Superior temporal gyrus (tissue), 1 donor: ENCODE measurements at regions not wholly inside any gene's neighbourhood (a gene's known extent, or its start where the extent isn't known, plus 50 kb on each side); places are given as distances from the start of the nearest gene placed in this dataset.

Experiments
- DNase-seq: peaks from one replicate; pipeline ENCODE4 v3.0.0-alpha.2; 2016; ENCODE audit errors: extremely low spot score

DNA sequence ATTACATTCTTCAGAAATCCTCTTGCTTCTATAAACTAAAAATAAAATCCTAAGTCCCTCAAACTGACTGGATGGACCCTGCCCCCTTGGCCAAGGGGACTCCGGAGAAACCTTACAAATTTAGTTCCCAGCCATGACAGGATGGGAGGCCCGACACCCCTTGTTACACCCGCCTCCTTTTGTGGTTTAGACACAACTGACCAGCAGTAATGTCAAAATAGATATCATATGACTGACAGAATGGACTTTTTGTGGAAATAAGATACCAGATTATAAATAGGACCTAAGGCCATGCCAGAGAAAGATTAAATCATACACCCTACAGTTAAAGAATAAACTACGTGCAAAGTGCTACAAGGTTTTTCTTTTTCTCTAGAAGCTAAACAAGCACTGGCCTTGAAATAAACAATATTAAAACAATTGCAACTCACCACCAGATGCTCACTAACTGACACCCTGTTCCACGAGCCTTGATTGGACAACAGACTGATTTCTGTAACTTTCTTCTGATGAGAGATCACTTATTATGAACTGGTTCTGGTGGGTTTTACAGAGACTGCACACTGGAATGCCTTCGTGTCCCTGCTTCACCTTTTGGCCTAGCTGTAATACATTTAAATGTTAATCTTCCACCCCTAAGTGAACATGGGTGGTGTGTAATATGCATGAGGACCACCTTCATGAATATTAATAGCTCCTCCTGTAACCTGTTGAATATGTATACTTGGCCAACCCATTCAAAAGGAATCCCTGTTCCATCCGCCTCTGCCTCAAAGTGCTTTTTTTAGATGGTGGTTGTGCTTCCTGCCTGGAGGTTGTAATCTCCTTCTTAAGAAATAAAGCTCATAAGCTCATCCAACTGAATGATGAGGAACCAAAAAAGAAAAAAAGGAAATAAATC lies 99.6 kb downstream of the ODF2L start:
- DNase-seq = no peak

GRCh38 chr1:86289746-86290145 lies 106.4 kb downstream of the ODF2L start:
- DNase-seq = no peak

- DNase-seq = no peak
These were observed 107.0 kb downstream of the ODF2L start for GRCh38 chr1:86289161-86289560.

GRCh38 chr1:86288586-86289147 lies 107.5 kb downstream of the ODF2L start:
- no peak for DNase-seq

DNA sequence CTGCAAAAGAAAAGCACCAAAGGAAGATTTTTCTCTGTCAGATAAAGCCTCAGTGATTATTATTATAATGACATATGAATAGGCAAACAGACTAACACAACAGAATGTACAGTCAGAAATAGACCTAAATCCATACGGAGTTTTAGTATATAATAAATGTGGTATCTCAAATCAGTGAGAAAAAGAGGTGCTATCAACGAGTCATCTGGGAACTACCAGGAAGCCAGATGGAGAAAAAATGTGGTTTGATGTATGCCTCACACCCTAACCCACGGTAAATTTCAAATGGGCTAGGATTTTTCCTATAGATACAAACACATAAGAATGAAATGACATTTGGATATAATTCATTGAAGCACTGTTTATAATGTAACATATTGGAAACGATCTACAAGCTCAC lies 110.3 kb downstream of the ODF2L start:
- DNase-seq = peak; percentile 18

GRCh38 chr1:86282611-86283010 lies 113.5 kb downstream of the ODF2L start:
- no peak for DNase-seq

DNA sequence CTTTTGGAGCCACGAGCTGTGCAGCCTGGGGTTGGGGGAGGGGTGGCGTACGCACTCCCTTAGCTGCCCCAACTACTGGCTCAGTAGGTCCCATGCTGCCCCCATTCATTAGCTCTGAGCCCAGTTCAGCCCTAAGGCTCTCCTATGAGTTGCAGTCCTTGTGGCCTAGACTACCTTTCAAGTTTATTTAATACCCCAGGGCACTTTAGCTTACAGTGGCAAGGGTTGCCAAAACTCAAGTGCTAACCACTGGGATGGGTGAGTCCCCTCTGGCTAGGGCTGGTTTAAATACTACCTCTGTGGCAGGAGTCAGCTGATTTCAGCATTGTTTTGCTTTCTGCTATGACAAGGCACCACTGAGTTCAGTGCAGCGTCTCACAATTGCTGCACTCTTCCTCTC lies 118.2 kb downstream of the ODF2L start:
- no peak for DNase-seq

DNA sequence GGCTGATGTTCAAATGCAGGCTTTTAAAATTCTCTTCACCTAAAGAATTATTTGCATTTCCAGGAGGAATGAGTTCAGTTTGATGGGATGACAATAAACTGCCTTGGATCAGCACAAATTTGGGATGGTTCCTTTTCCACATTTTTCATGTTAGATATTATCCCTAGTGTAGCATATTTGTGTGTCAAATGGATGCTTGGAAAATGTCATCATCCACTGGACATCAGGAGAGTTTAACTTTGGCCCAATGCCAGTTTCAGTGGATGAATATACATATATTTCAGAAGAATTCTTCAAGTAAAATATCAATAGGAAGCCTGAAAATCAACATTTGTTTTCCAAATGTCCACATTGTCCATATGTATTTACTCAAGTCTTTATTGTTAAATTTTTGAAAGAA lies 116.5 kb upstream of the COL24A1 start:
- no peak for DNase-seq

DNA sequence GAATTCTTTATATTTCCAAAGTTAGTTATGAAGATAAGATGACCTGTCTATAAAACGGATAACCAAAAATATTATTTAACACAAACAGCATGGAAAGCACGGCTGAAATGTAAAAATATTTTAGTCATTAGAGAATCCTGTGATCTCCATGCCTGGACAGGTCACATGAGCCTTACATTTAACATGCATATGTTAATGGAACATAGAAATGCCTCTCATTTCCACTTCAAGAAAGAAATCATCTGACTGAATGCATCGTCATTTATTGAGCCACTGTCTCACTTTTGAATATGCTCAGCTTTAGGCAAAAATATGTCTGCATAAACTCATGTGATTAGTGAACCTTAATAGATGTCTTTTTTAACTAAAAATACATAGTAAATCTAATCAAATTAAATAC lies 115.5 kb upstream of the COL24A1 start:
- no peak for DNase-seq

GRCh38 chr1:86271046-86271445 lies 114.5 kb upstream of the COL24A1 start:
- DNase-seq = no peak

DNA sequence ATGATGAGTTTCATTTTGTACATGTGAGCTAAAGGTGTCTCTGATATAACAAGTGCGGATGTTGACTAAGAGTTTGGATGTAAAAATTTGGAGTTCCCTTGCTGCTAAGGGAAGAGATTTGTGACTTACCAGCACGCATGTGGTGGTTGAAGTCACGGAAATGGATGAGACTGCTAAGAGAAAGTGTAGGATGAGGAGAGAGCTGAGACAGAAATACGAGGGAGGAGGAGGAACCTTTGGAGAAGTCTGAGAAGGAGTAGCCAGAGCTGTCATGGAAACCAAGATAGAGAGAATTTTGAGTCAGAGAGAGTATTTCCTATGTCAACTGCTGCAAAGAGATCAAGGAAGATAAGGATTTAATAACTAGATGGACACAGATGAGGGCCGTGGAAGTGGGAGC lies 106.5 kb upstream of the COL24A1 start:
- DNase-seq = peak; percentile 26

DNA sequence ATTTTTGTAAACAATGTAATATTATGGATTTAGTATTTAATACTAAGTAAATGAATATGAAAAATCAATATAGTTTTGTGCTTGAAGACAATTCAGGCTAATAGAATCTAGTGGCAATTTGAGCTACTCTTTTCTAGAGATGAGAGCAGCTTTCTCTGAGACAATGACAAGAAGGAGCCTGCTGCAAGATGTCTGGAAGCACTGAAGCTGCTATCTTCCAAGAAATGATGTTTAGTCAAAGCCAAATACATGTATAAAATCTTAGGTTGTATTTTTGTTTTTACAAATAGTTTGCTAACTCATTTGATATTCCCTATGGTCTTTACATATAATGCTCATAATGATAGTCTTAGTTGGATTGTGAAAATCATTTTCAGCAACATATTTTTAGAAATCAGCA lies 103.9 kb upstream of the COL24A1 start:
- DNase-seq = no peak

DNA sequence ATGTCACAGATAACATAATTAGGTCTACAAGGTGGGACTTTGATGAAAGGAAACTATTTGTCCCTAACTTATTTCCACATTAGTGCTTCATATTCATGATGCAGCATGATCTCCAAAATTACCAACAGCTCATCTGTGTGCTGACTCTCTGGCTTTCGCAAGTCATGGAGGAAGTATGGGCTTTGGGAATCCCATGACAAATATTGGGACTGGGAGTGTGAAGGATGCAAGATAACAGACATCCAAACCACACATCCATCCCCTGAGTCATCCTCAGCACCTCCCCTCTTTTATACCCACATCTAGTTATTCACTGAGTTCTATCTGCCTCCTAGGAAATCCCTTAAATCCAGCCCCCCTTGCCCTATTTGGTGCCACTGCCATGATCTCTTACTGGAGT lies 102.8 kb upstream of the COL24A1 start:
- DNase-seq = no peak

- DNase-seq = no peak
These were observed 101.5 kb upstream of the COL24A1 start for GRCh38 chr1:86258101-86258500.

GRCh38 chr1:86247597-86248279 lies 91.2 kb upstream of the COL24A1 start:
- DNase-seq = no peak

GRCh38 chr1:86245566-86246190 lies 89.1 kb upstream of the COL24A1 start:
- no peak for DNase-seq

GRCh38 chr1:86239894-86240293 lies 83.3 kb upstream of the COL24A1 start:
- DNase-seq = no peak

GRCh38 chr1:86239490-86239889 lies 82.9 kb upstream of the COL24A1 start:
- DNase-seq = no peak

- DNase-seq = no peak
These were observed 81.7 kb upstream of the COL24A1 start for GRCh38 chr1:86238226-86238625.

DNA sequence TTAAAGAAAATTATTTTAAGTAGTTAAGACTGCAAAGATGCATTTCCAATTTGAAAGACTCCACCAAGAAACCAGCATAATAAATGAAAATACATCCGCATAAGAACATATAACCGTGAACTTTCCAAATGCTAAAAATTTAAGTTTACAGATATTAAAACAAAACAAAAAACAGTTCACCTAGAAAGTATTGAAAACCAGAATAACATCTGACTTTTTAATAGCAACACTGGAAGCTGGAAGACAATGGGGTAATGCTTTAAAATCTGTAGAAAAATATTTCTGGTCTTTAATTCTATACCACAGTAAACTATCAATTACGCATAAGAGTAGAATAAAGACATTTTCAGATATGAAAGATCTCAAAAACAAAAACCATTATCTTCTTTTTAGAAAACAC lies 79.3 kb upstream of the COL24A1 start:
- DNase-seq = no peak

- DNase-seq = no peak
These were observed 76.8 kb upstream of the COL24A1 start for GRCh38 chr1:86233403-86233802.

DNA sequence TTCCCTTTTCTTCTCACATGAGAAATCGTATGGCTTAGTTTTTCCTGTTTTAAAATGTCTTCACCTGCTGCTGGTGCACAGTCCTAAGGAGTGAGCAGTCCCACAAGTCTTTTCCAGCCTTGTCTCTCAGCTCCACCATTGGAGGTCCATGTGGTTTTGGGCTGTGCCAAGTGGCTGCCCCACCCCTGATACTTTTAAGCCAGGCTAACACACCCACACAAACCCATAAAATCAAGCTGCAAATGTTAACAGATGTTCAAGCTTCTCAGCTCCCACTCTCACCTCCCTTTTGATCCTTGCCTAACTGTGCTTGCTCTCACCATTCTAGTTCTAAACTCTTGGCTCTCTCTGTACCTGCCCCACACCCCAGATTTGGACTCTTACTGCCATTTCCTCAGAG lies 74.5 kb upstream of the COL24A1 start:
- no peak for DNase-seq
